Activated CD8-positive, alpha-beta memory T cell treated with anti-CD3 and anti-CD28 coated beads, Interleukin-2, amount 50 U/mL, for 24 hours (primary cell): ENCODE measurements at regions not wholly inside any gene's neighbourhood (a gene's known extent, or its start where the extent isn't known, plus 50 kb on each side); places are given as distances from the start of the nearest gene placed in this dataset.

Experiments used
- DNase-seq: peaks from one replicate; pipeline ENCODE4 v3.0.0-alpha.2; 2020; ENCODE audit errors: extremely low read depth

GRCh38 chr6:139823808-139824126, 449.3 kb upstream of the CITED2 start:
- no peak for DNase-seq

- DNase-seq: no peak
These were observed 448.8 kb upstream of the CITED2 start for GRCh38 chr6:139823099-139823807.

GRCh38 chr6:139821676-139822223, 447.3 kb upstream of the CITED2 start:
- DNase-seq: no peak

GRCh38 chr6:139820210-139820609, 445.8 kb upstream of the CITED2 start:
- DNase-seq: no peak

GRCh38 chr6:139819776-139820175, 445.3 kb upstream of the CITED2 start:
- DNase-seq: no peak

GRCh38 chr6:139812939-139813338, 438.5 kb upstream of the CITED2 start:
- DNase-seq: no peak

GRCh38 chr6:139801571-139802321, 427.3 kb upstream of the CITED2 start:
- DNase-seq: no peak

GRCh38 chr6:139800837-139801236, 426.4 kb upstream of the CITED2 start:
- no peak for DNase-seq

- DNase-seq: no peak
These were observed 416.1 kb upstream of the CITED2 start for GRCh38 chr6:139790527-139790926.

- DNase-seq: no peak
These were observed 409.8 kb upstream of the CITED2 start for GRCh38 chr6:139784222-139784769.

- DNase-seq: no peak
These were observed 405.7 kb upstream of the CITED2 start for GRCh38 chr6:139779988-139780774.

- DNase-seq: no peak
These were observed 404.2 kb upstream of the CITED2 start for GRCh38 chr6:139778688-139779087.

GRCh38 chr6:139778106-139778505, 403.7 kb upstream of the CITED2 start:
- DNase-seq: no peak

GRCh38 chr6:139777202-139777970, 402.9 kb upstream of the CITED2 start:
- no peak for DNase-seq

GRCh38 chr6:139776041-139776440, 401.6 kb upstream of the CITED2 start:
- DNase-seq: no peak

GRCh38 chr6:139768196-139768595, 393.7 kb upstream of the CITED2 start:
- DNase-seq: no peak

GRCh38 chr6:139766796-139767195, 392.3 kb upstream of the CITED2 start:
- no peak for DNase-seq

GRCh38 chr6:139765825-139766285, 391.4 kb upstream of the CITED2 start:
- no peak for DNase-seq

- no peak for DNase-seq
These were observed 390.1 kb upstream of the CITED2 start for GRCh38 chr6:139764498-139764986.

GRCh38 chr6:139763468-139764210, 389.2 kb upstream of the CITED2 start:
- DNase-seq: no peak
